ENCODE measurements at regions not wholly inside any gene's neighbourhood (a gene's known extent, or its start where the extent isn't known, plus 50 kb on each side); places are given as distances from the start of the nearest gene placed in this dataset.

GRCh38 chrX:20527558-20528011 is 260.9 kb upstream of the RPS6KA3 start:
- Histone ChIP-seq H3K4me1 (ENCODE audit: insufficient read depth, low read length) (peaks cover 39% of the 10 kb centered on the region), H3K4me2 (ENCODE audit: low read length) (peak overlapping the region; percentile 67), H3K9ac (ENCODE audit: low read length) (no peak overlapping the region), H3K4me3 (ENCODE audit: low read length) (no peak overlapping the region; the same call in 1 of the 2 replicates), H3K27me3 (ENCODE audit: low read length) (no peaks in the 10 kb centered on the region), H2AFZ (ENCODE audit: low read length) (no peak overlapping the region), H3K79me2 (ENCODE audit: low read length) (no peaks in the 10 kb centered on the region), H3K9me3 (ENCODE audit: low read length) (no peaks in the 10 kb centered on the region), H3K9me2 (replicated peaks; ENCODE audit: low read length) (no peaks in the 10 kb centered on the region), H4K20me1 (ENCODE audit: low read length) (no peaks in the 10 kb centered on the region), H3K27ac (ENCODE audit: low read length) (no peak overlapping the region), H3F3A (ENCODE audit: low read length, unreplicated experiment) (no peaks in the 10 kb centered on the region), H3K36me3 (ENCODE audit: low read depth, low read length) (no peaks in the 10 kb centered on the region)
- intact Hi-C loops (cut with micrococcal nuclease): loop anchor here (1.0 to 10.0 kb wide), 4 partner anchors 274 to 1447 kb away; partner anchors contain the start of gene CNKSR2
- no TSS peak for BruUV-seq (replicated peaks)
- TF ChIP-seq EZH2 (IDR thresholded peaks at IDR 0.05; ENCODE audit: low read length, unreplicated experiment) (no peak), CTCF (conservative IDR thresholded peaks at IDR 0.05; ENCODE audit: low read depth, low read length) (peak; percentile 63)
- ChIA-PET POLR2A (ENCODE audit: unreplicated experiment) (no interaction called here), CTCF (interaction anchor here (0.5 to 0.7 kb wide), 5 partner anchors 229 to 1347 kb away, joined by 3 to 13 read pairs (median 4); no protein-coding TSS in a partner anchor)
- ATAC-seq (peak; percentile 52), DNase-seq (peak; percentile 61)

GRCh38 chrX:20527041-20527440 is 260.3 kb upstream of the RPS6KA3 start:
- H3K9me3 ChIP-seq (ENCODE audit: low read length): no peaks in the 10 kb centered on the region
- H3F3A ChIP-seq (ENCODE audit: low read length, unreplicated experiment): no peaks in the 10 kb centered on the region
- H3K9me2 ChIP-seq (replicated peaks; ENCODE audit: low read length): no peaks in the 10 kb centered on the region
- DNase-seq (no peak), ATAC-seq (no peak)
- H3K27me3 ChIP-seq (ENCODE audit: low read length): no peaks in the 10 kb centered on the region
- H3K27ac ChIP-seq (ENCODE audit: low read length): no peak overlapping the region
- ChIA-PET CTCF (interaction anchor here (0.5 to 0.7 kb wide), 5 partner anchors 228 to 1347 kb away, joined by 3 to 13 read pairs (median 4); no protein-coding TSS in a partner anchor), POLR2A (ENCODE audit: unreplicated experiment) (no interaction called here)
- no peak overlapping the region for H3K4me2 ChIP-seq (ENCODE audit: low read length)
- peaks cover 37% of the 10 kb centered on the region for H3K4me1 ChIP-seq (ENCODE audit: insufficient read depth, low read length)
- H3K4me3 ChIP-seq (ENCODE audit: low read length): no peak overlapping the region
- no peak overlapping the region for H3K9ac ChIP-seq (ENCODE audit: low read length)
- H4K20me1 ChIP-seq (ENCODE audit: low read length): no peaks in the 10 kb centered on the region
- no peak for TF ChIP-seq CTCF (conservative IDR thresholded peaks at IDR 0.05; ENCODE audit: low read depth, low read length)
- TF ChIP-seq EZH2phosphoT487 (IDR thresholded peaks at IDR 0.05; ENCODE audit: borderline replicate concordance, low read length): no peak
- no peak for TF ChIP-seq EZH2 (IDR thresholded peaks at IDR 0.05; ENCODE audit: low read length, unreplicated experiment)
- BruUV-seq (replicated peaks): no TSS peak
- H3K36me3 ChIP-seq (ENCODE audit: low read depth, low read length): no peaks in the 10 kb centered on the region
- intact Hi-C loops (cut with micrococcal nuclease): loop anchor here (1.0 to 10.0 kb wide), 4 partner anchors 274 to 1448 kb away; partner anchors contain the start of gene CNKSR2
- H3K79me2 ChIP-seq (ENCODE audit: low read length): no peaks in the 10 kb centered on the region
- H2AFZ ChIP-seq (ENCODE audit: low read length): no peak overlapping the region

GRCh38 chrX:20523626-20524312 is 257.1 kb upstream of the RPS6KA3 start:
- no peak overlapping the region for H3K4me2 ChIP-seq (ENCODE audit: low read length)

More at GRCh38 chrX:20523626-20524312, 257.1 kb upstream of the RPS6KA3 start:
- peaks cover 14% of the 10 kb centered on the region; the same call in 1 of the 2 replicates for H3K4me1 ChIP-seq (ENCODE audit: insufficient read depth, low read length)
- TF ChIP-seq EZH2 (IDR thresholded peaks at IDR 0.05; ENCODE audit: low read length, unreplicated experiment) (no peak), CTCF (conservative IDR thresholded peaks at IDR 0.05; ENCODE audit: low read depth, low read length) (no peak), EZH2phosphoT487 (IDR thresholded peaks at IDR 0.05; ENCODE audit: borderline replicate concordance, low read length) (no peak)
- H3K4me3 ChIP-seq (ENCODE audit: low read length): no peak overlapping the region
- H3K9me2 ChIP-seq (replicated peaks; ENCODE audit: low read length): no peaks in the 10 kb centered on the region
- intact Hi-C loops (cut with micrococcal nuclease): loop anchor here (10.0 kb wide), 1 partner anchor 851 kb away; the partner anchor contains the start of gene CNKSR2
- H4K20me1 ChIP-seq (ENCODE audit: low read length): no peaks in the 10 kb centered on the region
- no peak for DNase-seq
- no TSS peak for BruUV-seq (replicated peaks)
- H3K27ac ChIP-seq (ENCODE audit: low read length): no peak overlapping the region
- H3K9me3 ChIP-seq (ENCODE audit: low read length): no peaks in the 10 kb centered on the region
- no peak overlapping the region for H2AFZ ChIP-seq (ENCODE audit: low read length)
- POLR2A ChIA-PET (ENCODE audit: unreplicated experiment): no interaction called here
- H3K9ac ChIP-seq (ENCODE audit: low read length): no peak overlapping the region
- ATAC-seq: no peak
- no peaks in the 10 kb centered on the region for H3K79me2 ChIP-seq (ENCODE audit: low read length)
- no peaks in the 10 kb centered on the region for H3F3A ChIP-seq (ENCODE audit: low read length, unreplicated experiment)
- CTCF ChIA-PET: no interaction called here
- H3K27me3 ChIP-seq (ENCODE audit: low read length): no peaks in the 10 kb centered on the region
- no peaks in the 10 kb centered on the region for H3K36me3 ChIP-seq (ENCODE audit: low read depth, low read length)

All from PC-3 (cell line).